NCI-H510A treated with DMSO at 0.1 percent for 48 hours (cell line): ENCODE measurements at regions not wholly inside any gene's neighbourhood (a gene's known extent, or its start where the extent isn't known, plus 50 kb on each side); places are given as distances from the start of the nearest gene placed in this dataset.

Experiments used
- DNase-seq: peaks from one replicate; lab custom pipeline; 2025; lab: John Stamatoyannopoulos, UW

GRCh38 chr21:35491920-35492678 is 443.0 kb upstream of the RUNX1 start:
- no peak for DNase-seq

GRCh38 chr21:35491114-35491513 is 442.0 kb upstream of the RUNX1 start:
- no peak for DNase-seq

DNA sequence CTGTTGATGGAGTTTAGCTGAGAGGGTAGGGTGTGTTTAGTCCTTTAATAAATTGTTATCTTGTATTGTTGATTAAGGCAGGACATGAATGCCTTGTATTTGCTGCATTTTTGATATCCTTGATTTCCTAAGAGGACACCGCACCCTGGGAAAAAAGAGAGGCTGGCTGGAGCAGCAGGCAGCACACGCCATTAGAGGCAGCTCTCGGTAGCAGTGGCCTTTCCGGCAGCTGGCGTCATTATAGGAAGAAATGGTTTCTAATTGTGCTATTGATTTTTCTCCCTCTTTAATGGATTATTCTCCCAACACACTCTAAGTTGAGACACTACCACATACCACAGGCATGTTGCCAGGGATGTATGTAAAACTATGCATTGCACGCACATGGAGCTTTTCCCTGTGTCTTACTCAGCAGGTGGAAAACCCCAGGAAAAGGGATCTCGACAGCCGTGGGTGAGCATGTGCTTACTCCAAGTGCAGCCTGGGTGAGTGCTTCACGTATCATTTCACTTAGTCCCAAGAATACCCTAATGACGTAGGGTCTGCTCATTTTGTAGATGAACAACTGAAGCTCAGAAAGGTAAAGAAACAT is 440.4 kb upstream of the RUNX1 start:
- no peak for DNase-seq

DNA sequence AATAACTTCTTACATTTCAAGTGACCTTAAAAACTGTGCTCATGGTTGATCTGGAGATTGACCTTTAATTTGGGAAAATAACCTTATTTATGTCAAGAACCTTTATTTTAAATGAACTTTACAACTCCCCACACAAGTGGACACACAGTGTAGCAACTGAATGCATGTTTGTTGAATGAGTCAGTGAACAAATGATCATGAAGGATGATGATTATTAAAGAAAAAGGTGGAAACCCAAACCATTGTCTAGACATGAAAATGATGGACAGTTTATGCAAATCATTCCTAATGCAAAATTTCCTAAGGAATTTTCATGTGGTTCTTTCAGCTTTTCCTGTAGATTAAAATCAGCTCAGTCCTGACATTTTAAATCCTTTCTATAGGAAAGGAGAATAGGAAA is 439.8 kb upstream of the RUNX1 start:
- DNase-seq, result no peak

GRCh38 chr21:35485364-35485763 is 436.3 kb upstream of the RUNX1 start:
- DNase-seq, result no peak

- no peak for DNase-seq
Observed at GRCh38 chr21:35484851-35485250, 435.7 kb upstream of the RUNX1 start.

- no peak for DNase-seq
Observed at GRCh38 chr21:35484032-35484431, 434.9 kb upstream of the RUNX1 start.

- no peak for DNase-seq
Observed at GRCh38 chr21:35482933-35483662, 434.0 kb upstream of the RUNX1 start.

GRCh38 chr21:35482096-35482495 is 433.0 kb upstream of the RUNX1 start:
- no peak for DNase-seq

GRCh38 chr21:35481005-35481404 is 431.9 kb upstream of the RUNX1 start:
- DNase-seq, result no peak

DNA sequence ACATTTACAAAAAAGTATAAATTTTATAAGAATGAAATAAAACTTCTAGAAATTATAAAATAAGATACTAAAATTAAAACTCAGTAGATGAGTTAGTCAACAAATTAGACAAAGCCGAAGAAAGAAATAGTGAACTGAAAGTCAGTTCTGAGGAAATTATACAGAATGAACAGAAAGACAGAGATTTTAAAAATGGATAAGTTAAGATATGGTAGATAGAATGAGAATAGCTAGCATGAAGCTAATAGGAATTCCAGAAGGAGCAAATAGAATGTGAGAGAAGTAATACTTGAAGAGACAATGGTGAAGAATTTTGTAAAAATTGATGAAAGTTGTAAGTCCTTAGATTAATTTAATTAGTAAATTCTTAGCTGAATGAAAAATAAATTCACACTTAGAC is 430.4 kb upstream of the RUNX1 start:
- DNase-seq, result no peak

DNA sequence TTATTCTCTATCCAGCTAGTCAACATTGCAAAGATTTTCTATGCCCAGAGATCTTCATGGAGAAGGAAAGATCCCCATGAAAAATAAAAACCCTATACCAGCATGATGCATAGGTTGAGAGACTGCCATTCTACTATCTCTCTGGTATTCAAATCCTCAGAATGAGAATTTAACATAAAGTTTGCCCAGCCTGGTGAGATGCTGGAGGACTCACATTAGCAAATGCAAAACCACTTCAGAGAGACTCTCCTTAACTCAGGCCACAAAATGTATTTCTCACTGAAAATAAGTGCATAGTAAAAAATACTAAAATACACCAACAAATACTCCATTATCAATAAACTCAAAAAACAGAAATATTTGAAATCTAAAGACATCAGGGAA is 430.0 kb upstream of the RUNX1 start:
- no peak for DNase-seq

- no peak for DNase-seq
Observed at GRCh38 chr21:35478161-35479064, 429.3 kb upstream of the RUNX1 start.

DNA sequence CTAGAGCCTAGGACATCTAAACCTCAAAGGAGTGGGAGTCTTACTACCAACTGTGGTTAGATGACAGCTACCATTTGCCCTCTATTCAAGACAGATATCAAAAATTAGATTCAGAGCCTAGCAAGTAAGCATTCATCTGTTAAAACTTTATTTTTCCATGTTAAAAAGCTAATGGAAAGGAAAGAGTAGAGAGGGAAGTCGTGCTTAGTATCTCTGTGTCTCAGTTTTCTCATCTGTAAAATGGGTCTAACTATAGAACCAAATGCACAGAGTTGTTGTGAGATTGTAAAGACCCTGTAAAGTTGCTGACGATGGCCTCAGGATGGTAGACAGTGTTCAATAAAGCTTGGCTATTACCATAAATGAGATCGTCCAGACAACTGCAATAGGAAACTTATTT is 428.5 kb upstream of the RUNX1 start:
- no peak for DNase-seq

DNA sequence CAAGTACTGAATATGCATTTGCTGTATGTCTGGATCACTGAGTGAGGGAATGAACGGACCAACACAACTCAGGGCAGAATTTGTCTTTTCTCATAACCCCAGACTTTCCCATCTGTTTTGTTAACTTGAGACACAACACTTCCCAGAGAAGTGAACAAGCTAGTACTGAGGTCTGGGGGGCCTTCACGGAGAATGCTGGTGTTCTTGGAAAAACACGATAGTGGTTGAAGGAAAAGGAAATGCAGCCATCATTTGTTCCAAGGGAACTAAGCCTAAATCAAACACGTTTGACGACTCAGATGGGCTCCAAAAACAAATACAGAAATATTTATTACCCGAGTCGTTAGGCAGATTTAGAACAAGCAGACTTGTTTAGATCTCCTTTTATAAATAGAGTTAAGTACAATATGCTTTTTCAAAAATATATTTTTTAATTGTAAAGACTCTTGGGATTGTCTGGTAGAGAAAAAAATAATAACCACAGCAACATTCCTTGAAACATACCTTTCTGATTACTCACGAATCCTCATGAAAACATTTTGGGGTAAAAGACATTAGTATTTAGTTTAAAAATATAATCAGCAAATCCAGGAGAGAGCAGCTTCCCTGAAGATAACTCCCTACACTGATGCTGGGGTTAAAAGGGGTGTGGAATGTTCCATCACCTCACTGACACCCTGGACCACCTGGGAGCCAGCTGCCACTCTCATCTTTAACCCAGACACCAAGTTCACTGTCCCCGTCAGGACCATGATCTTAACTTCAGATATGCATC is 427.7 kb upstream of the RUNX1 start:
- no peak for DNase-seq

GRCh38 chr21:35475762-35476161 is 426.7 kb upstream of the RUNX1 start:
- DNase-seq, result no peak

DNA sequence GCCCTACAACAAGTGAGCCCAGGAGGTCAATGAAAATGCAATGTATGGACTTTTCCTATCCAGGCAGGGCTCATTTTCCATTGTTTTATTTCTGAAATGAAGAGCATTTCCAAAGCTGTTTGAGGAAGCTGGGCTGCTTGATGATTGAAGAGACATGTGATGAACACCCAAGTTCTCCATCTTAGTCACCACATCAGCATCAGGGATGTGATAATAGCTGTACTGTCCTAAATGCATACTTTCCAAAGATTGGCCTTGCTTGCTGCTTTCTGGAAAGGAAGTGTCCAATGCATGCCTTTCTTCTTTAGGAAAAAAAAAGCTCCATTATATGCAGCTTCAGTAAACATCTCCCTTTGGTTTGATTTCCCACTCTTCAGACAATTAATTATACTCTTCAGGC is 425.9 kb upstream of the RUNX1 start:
- DNase-seq, result no peak

DNA sequence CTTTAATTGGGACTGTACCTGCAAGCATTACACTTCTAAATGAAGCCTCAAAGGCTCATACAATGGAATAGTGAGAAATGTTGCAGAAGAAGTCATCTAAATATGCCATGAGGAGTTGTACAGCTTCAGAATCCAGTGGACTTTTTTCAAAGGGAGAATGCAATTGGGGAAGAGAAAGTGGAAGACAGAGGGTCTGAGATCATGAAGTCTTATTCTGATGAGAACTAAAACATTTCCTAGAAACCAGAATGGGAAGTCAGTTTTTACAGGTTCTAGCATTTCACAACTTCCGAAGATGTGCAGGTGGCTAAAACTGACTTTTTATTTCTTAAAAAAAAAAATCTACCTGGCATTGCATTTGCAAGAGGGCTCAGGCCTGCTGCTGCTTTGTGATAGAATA is 424.4 kb upstream of the RUNX1 start:
- DNase-seq, result no peak

DNA sequence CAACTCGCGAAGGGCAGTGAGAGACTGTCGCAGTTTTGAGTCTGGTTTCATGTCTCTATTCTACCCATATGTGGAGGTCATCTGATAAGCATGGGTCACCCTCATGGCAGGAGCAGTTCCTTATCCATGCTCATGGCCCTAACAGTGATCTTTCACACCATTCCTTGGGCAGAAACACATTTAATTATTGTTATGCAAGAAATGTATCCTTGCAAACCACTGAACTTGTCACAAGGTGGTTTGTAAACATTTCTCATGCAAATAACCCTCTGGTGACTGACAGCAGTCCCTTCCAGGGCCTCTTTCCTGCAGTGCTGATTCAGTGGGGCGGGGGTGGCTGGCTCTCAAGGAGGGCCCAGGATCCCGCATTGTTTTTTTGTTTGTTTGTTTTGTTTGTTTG is 421.4 kb upstream of the RUNX1 start:
- DNase-seq, result no peak

- no peak for DNase-seq
Observed at GRCh38 chr21:35469498-35469897, 420.4 kb upstream of the RUNX1 start.

DNA sequence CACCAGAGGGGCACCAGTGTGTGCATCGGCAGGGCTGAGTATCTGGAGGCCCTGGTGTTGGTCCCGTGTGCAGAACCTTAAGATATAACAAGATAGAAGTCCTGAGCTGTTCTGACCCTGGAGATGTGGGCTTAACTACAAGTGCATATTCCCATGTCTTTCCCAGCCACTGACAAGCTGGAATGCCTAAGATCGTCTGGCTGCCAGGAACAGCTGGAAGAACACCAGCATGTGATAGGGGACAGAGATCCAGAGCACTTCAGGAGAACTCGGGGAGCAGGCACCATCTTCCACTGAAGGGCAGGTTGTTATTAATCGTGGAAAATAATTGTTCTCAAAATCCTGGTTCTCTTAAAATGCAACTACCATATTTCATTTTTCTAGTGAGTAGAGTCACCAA is 419.9 kb upstream of the RUNX1 start:
- no peak for DNase-seq

DNA sequence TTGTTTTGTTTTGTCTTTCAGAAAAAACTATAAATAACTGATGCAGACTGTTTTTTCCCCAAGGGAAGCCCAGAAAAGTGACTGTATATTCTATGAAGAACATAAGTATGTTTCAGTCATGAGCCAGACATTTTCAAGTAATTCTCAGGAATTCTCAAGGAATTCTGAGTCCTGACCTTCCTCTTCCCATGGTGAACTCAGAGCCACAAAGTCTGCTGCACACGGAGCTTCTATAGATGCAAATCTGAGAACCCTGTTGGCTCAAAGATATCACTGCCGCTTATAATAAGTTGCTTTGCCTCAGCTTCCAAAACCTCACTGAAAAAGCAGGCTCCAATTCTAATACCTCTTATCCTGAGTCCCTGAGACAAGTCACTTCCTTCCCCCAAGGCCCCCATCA is 418.5 kb upstream of the RUNX1 start:
- DNase-seq, result no peak
